ENCODE measurements at regions not wholly inside any gene's neighbourhood (a gene's known extent, or its start where the extent isn't known, plus 50 kb on each side); places are given as distances from the start of the nearest gene placed in this dataset.
A peak's percentile ranks its signal among the peaks of the same experiment; 100 is the strongest.

DNA sequence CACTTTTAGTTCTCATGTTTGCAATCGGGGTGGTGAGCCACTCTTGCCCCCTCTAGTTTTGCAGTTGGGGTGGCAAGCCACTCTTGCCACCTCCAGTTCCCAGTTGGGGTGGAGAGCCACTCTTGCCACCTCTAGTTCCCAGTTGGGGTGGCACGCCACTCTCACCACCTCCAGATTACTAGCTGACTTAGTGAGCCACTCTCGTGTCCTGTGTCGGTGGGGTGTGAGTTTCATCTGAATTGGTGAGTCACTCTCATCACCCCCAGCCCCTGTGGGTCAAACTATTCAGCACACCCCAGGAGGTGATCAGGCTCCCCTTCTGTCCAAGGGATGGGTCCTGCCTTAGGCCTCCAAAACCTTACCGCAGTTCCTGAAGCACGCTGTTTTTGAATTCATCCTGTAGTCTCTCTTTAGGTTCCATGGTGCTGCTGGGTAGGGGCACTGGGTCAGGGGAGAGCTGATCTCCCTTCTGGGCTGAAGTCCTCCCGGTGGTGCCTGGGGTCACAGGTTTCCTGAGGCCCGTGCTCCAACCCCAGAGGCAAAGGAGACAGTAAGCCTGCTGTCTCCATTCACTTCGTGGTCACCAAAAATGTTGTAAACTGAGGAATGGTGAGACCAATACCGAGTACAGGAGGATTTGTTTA, 224.2 kb upstream of the SYNCRIP start:
- ATAC-seq, result no peak
- Histone ChIP-seq H3K4me3 (peak overlapping the region in 1 of 2 donors; percentile 53), H3K36me3 (no peaks in the 10 kb centered on the region), H3K27me3 (no peaks in the 10 kb centered on the region), H3K9me3 (no peaks in the 10 kb centered on the region), H3K27ac (peak overlapping the region; percentile 73 to 91 (median 78)), H3K4me1 (peaks cover 5 to 43% (median 15%) of the 10 kb centered on the region in 3 donors)
- WGBS, 2 donors (ENCODE audit: low coverage in 1 of 2), result 30 to 61% methylated on average over 2 to 6 of the region's 10 CpGs
- no peak for TF ChIP-seq EP300 (IDR thresholded peaks at IDR 0.05)
- TF ChIP-seq, protein P1, sequence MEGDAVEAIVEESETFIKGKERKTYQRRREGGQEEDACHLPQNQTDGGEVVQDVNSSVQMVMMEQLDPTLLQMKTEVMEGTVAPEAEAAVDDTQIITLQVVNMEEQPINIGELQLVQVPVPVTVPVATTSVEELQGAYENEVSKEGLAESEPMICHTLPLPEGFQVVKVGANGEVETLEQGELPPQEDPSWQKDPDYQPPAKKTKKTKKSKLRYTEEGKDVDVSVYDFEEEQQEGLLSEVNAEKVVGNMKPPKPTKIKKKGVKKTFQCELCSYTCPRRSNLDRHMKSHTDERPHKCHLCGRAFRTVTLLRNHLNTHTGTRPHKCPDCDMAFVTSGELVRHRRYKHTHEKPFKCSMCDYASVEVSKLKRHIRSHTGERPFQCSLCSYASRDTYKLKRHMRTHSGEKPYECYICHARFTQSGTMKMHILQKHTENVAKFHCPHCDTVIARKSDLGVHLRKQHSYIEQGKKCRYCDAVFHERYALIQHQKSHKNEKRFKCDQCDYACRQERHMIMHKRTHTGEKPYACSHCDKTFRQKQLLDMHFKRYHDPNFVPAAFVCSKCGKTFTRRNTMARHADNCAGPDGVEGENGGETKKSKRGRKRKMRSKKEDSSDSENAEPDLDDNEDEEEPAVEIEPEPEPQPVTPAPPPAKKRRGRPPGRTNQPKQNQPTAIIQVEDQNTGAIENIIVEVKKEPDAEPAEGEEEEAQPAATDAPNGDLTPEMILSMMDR (IDR thresholded peaks at IDR 0.05), result no peak
- no peak for TF ChIP-seq POLR2AphosphoS5 (IDR thresholded peaks at IDR 0.05)
- TF ChIP-seq POLR2A (IDR thresholded peaks at IDR 0.05), result no peak

DNA sequence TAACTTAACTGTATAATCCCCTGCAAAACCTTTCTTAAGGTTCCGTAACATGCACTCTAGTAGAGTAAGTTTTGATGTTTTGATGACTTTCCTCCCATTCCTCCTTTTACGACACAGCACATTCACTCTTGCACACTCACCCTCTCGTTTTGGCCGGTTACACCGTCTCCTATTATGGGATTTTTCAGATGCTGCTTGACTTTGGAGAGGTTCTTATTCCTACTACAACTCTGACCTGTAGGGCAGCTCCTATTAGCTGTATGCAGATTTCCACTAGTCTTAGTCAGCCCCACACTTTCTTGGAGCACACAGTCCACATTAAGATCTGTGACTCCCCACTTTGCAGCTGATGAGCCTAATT, 223.7 kb upstream of the SYNCRIP start:
- peak; percentile 68 for ATAC-seq
- Histone ChIP-seq H3K4me1 (peaks cover 5 to 43% (median 15%) of the 10 kb centered on the region in 3 donors), H3K27ac (peak overlapping the region; percentile 73 to 91 (median 78)), H3K27me3 (no peaks in the 10 kb centered on the region), H3K9me3 (no peaks in the 10 kb centered on the region), H3K4me3 (peak overlapping the region; percentile 53 to 75), H3K36me3 (no peaks in the 10 kb centered on the region)
- WGBS, 2 donors (ENCODE audit: low coverage in 1 of 2), result 17% methylated on average over 5 of the region's 5 CpGs
- TF ChIP-seq POLR2AphosphoS5 (IDR thresholded peaks at IDR 0.05), result no peak
- TF ChIP-seq POLR2A (IDR thresholded peaks at IDR 0.05), result no peak
- TF ChIP-seq, protein P1 (IDR thresholded peaks at IDR 0.05), result no peak
- no peak for TF ChIP-seq EP300 (IDR thresholded peaks at IDR 0.05)

DNA sequence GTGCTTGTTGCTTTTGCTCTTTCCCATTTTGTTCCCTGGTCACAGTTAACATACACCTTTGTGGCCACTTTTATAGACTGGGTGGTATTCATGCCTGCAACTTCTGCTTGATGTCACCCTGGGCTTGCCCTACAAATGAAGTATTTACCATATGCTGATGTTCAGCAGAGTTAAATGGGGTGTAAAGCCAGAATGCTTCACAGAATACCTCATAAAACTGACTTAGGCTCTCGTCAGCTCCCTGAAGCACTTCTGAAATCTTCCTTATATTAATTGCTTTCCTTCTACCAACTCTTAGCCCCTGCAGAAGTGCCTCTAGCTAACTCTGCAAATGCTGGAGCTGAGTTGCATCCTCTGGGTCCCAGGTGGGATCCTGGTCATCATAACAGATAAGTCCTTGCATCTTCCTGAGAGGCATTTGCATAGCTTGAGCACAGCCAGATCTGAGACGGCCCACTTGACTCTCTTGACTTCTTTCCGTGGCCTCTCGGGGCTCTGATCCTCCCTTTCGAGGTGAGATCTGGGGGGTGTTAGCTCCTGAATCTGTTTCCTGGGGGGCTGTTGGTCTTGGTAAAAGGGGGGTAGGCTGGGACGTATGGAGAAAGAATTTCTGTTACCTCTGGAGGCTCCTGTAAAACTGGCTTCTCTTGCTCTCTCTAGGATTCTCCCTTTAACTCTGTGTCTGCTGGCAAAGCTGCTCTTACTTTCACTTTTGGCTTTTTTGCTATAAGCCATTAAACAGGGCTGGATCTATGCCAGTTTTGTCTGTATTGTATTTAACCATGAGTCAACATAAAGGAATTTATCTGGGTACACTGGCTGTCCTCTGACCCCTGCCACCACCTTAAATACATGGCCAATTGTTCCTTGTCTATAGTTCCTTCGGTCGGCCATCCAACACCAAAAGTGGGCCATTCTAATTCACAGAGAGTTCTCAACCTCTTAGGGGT, 223.0 kb upstream of the SYNCRIP start:
- TF ChIP-seq, protein P1 (IDR thresholded peaks at IDR 0.05), result no peak
- no peak for TF ChIP-seq POLR2AphosphoS5 (IDR thresholded peaks at IDR 0.05)
- TF ChIP-seq EP300 (IDR thresholded peaks at IDR 0.05), result no peak
- no peak for TF ChIP-seq POLR2A (IDR thresholded peaks at IDR 0.05)
- H3K27ac ChIP-seq, result peak overlapping the region; percentile 73 to 91 (median 78)
- peak overlapping the region; percentile 53 to 75 for H3K4me3 ChIP-seq
- H3K4me1 ChIP-seq, result peaks cover 5 to 43% (median 15%) of the 10 kb centered on the region in 3 donors
- no peaks in the 10 kb centered on the region for H3K36me3 ChIP-seq
- ATAC-seq, result peak; percentile 54
- WGBS, 2 donors (ENCODE audit: low coverage in 1 of 2), result 2 to 17% methylated on average over 5 to 8 of the region's 8 CpGs
- H3K27me3 ChIP-seq, result no peaks in the 10 kb centered on the region
- H3K9me3 ChIP-seq, result no peaks in the 10 kb centered on the region

DNA sequence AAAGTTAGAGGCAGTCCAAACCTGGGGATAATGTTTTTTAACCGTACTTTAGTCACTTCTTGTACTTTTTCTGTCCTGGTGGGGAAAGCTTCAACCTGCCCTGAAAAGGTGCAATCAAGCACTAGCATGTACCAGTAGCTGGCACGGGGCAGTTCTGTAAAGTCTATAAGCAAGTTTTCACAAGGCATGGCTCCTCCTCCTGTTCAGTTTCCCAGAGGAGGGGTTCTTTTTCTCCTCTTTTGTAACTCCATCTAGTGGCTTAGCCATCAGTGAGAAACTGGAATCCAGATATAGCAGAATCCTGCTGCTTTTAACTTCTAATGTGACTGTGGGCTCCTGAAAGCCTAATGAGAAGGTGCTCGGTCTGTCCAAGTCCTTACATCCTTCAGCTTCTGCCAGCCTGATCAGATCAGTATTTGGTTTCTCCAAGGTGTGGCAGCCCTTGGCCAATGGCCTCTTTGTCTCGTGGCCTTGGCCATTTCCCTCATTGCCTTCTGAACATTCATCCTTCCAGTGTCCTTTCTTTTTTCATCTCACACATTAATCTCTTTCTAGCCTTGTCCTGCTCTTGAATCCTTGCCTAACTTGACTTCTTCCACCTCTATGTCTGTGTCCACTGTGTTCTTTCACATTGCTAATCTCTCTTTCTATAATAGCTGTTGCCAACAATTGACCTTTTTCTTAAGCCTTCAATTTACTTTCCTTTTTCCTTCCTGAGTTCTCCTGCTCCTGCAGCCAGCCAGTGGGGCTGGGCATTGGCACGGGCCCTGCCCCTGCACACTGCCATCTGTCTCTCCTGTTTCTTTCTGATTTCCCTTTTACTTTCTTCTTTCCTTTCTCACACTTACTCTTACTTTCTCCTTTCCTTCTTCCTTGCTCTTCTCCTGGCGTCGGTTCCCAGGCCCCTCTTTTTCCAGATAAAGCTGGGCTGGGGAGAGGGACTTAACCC, 222.0 kb upstream of the SYNCRIP start:
- Histone ChIP-seq H3K27me3 (no peaks in the 10 kb centered on the region), H3K4me3 (peak overlapping the region; percentile 53 to 75), H3K27ac (peak overlapping the region; percentile 73 to 91 (median 78)), H3K9me3 (no peaks in the 10 kb centered on the region), H3K4me1 (peaks cover 5 to 43% (median 15%) of the 10 kb centered on the region in 3 donors), H3K36me3 (no peaks in the 10 kb centered on the region)
- peak; percentile 44 for ATAC-seq
- TF ChIP-seq, protein P1 (IDR thresholded peaks at IDR 0.05), result peak in 1 of 4 experiments; percentile 13
- TF ChIP-seq EP300 (IDR thresholded peaks at IDR 0.05), result no peak
- 8 to 25% methylated on average over 4 to 7 of the region's 7 CpGs for whole genome bisulfite sequencing, 2 donors (ENCODE audit: low coverage in 1 of 2)
